WTC11 (cell line): ENCODE measurements at regions not wholly inside any gene's neighbourhood (a gene's known extent, or its start where the extent isn't known, plus 50 kb on each side); places are given as distances from the start of the nearest gene placed in this dataset.

Source experiments
- ATAC-seq: fragments of 200-7000 bp; cut with Tn5 transposase; 2 replicates; pipeline ENCODE4 v1.10.0; 2021; ENCODE audit warnings: mild to moderate bottlenecking, moderate library complexity
- CTCF ChIA-PET: fragments of 300-600 bp; sonication (Branson Sonifier 250); formaldehyde crosslinking; loops from one replicate; lab custom pipeline; 2021; ENCODE audit warnings: antibody characterized with exemption; lab: Charles Lee
- POLR2A ChIA-PET: fragments of 350-600 bp; sonication (Branson Sonifier 250); formaldehyde crosslinking; loops from one replicate; lab custom pipeline; 2021; ENCODE audit warnings: antibody characterized with exemption; lab: Charles Lee
- DNase-seq: peaks from one replicate; pipeline ENCODE4 v3.0.0; 2021; ENCODE audit warnings: low spot score
- H3K27ac Mint-ChIP-seq: 2 replicates; pipeline ENCODE4 v1.8.0; 2021; ENCODE audit warnings: mixed read lengths
- H3K27me3 Mint-ChIP-seq: 2 replicates; pipeline ENCODE4 v1.8.0; 2021; ENCODE audit warnings: low read depth, mild to moderate bottlenecking, moderate library complexity, mixed read lengths
- H3K36me3 Mint-ChIP-seq: 2 replicates; pipeline ENCODE4 v1.8.0; 2021; ENCODE audit warnings: mixed read lengths
- H3K4me1 Mint-ChIP-seq: 2 replicates; pipeline ENCODE4 v1.8.0; 2022; ENCODE audit warnings: mixed read lengths
- H3K4me3 Mint-ChIP-seq: 2 replicates; pipeline ENCODE4 v1.8.0; 2021; ENCODE audit warnings: mild to moderate bottlenecking, moderate library complexity, mixed read lengths
- H3K9me3 Mint-ChIP-seq: 2 replicates; pipeline ENCODE4 v1.8.0; 2021; ENCODE audit warnings: mixed read lengths
- ARID4B ChIP-seq: sonication (generic); formaldehyde crosslinking; IDR thresholded peaks from 2 replicates; pipeline ENCODE4 v1.8.0; 2023; ENCODE audit warnings: missing genetic modification reagents, mild to moderate bottlenecking, borderline replicate concordance
- ATF2 ChIP-seq: sonication (generic); formaldehyde crosslinking; IDR thresholded peaks from 2 replicates; pipeline ENCODE4 v1.8.1; 2022; ENCODE audit warnings: low read depth, missing genetic modification reagents, borderline replicate concordance
- CBFB ChIP-seq: sonication (generic); formaldehyde crosslinking; IDR thresholded peaks from 2 replicates; pipeline ENCODE4 v1.8.1; 2022; ENCODE audit warnings: mild to moderate bottlenecking, low read depth, missing genetic modification reagents
- CREM ChIP-seq: sonication (generic); formaldehyde crosslinking; IDR thresholded peaks from 2 replicates; pipeline ENCODE4 v1.8.1; 2022; ENCODE audit warnings: mild to moderate bottlenecking, missing genetic modification reagents, moderate library complexity
- E2F1 ChIP-seq: sonication (generic); formaldehyde crosslinking; IDR thresholded peaks from 2 replicates; pipeline ENCODE4 v1.8.0; 2022; ENCODE audit warnings: mild to moderate bottlenecking, missing genetic modification reagents
- ERG ChIP-seq: fragments of 250-450 bp; sonication (Bioruptor Pico); IDR thresholded peaks from 2 replicates; pipeline ENCODE4 v1.8.0; 2021; ENCODE audit warnings: mild to moderate bottlenecking
- FOXP1 ChIP-seq: sonication (generic); formaldehyde crosslinking; IDR thresholded peaks from 2 replicates; pipeline ENCODE4 v1.8.0; 2022; ENCODE audit warnings: missing genetic modification reagents, mild to moderate bottlenecking, moderate library complexity, borderline replicate concordance
- FOXP4 ChIP-seq: sonication (generic); formaldehyde crosslinking; IDR thresholded peaks from 2 replicates; pipeline ENCODE4 v1.8.0; 2022; ENCODE audit warnings: mild to moderate bottlenecking, missing genetic modification reagents
- GTF2I ChIP-seq: fragments of 250-450 bp; sonication (Bioruptor Pico); conservative IDR thresholded peaks from 2 replicates; pipeline ENCODE4 v1.4.0; 2021; ENCODE audit warnings: mild to moderate bottlenecking
- MAX ChIP-seq: sonication (generic); formaldehyde crosslinking; IDR thresholded peaks from 2 replicates; pipeline ENCODE4 v1.8.0; 2022; ENCODE audit warnings: mild to moderate bottlenecking, missing genetic modification reagents
- SMAD3 ChIP-seq: sonication (generic); formaldehyde crosslinking; IDR thresholded peaks from 2 replicates; pipeline ENCODE4 v1.8.0; 2022; ENCODE audit warnings: missing genetic modification reagents, mild to moderate bottlenecking, borderline replicate concordance
- SOX15 ChIP-seq: fragments of 250-450 bp; sonication (Bioruptor Pico); IDR thresholded peaks from 2 replicates; pipeline ENCODE4 v1.9.0; 2021; ENCODE audit warnings: mild to moderate bottlenecking
- TEAD4 ChIP-seq: sonication (generic); formaldehyde crosslinking; IDR thresholded peaks from 2 replicates; pipeline ENCODE4 v1.8.0; 2022; ENCODE audit warnings: mild to moderate bottlenecking, missing genetic modification reagents
- TP53 ChIP-seq: sonication (generic); formaldehyde crosslinking; IDR thresholded peaks from 2 replicates; pipeline ENCODE4 v1.8.1; 2023; ENCODE audit warnings: mild to moderate bottlenecking, missing genetic modification reagents
- ZNF121 ChIP-seq: sonication (generic); formaldehyde crosslinking; IDR thresholded peaks from 2 replicates; pipeline ENCODE4 v1.8.0; 2023; ENCODE audit warnings: missing genetic modification reagents
- ZNF423 ChIP-seq: fragments of 250-450 bp; sonication (Bioruptor Pico); IDR thresholded peaks from 2 replicates; pipeline ENCODE4 v2.1.2; 2022; ENCODE audit warnings: mild to moderate bottlenecking, moderate library complexity
- ZNF532 ChIP-seq: fragments of 250-450 bp; sonication (Bioruptor Pico); IDR thresholded peaks from 2 replicates; pipeline ENCODE4 v1.9.0; 2021; ENCODE audit warnings: mild to moderate bottlenecking, borderline replicate concordance
- ZNF671 ChIP-seq: fragments of 250-450 bp; sonication (Bioruptor Pico); IDR thresholded peaks from 2 replicates; pipeline ENCODE4 v1.8.0; 2021; ENCODE audit warnings: mild to moderate bottlenecking

GRCh38 chr14:51401272-51401671 lies 161.2 kb downstream of the TMX1 start:
- TF ChIP-seq ZNF121 (no peak), TEAD4 (no peak), FOXP1 (no peak), ZNF671 (CRISPR knock-in tag) (no peak)
- Mint-ChIP-seq H3K27me3 (no peaks in the 10 kb centered on the region), H3K36me3 (no peaks in the 10 kb centered on the region), H3K9me3 (no peaks in the 10 kb centered on the region), H3K4me1 (peaks cover 4% of the 10 kb centered on the region; the same call in 1 of the 2 replicates), H3K4me3 (no peak overlapping the region), H3K27ac (no peak overlapping the region)
- DNase-seq (no peak), ATAC-seq (no peak)
- CTCF ChIA-PET = no interaction called here
- POLR2A ChIA-PET = no interaction called here

- POLR2A ChIA-PET = no interaction called here
- ATAC-seq = no peak
- Mint-ChIP-seq H3K4me3 (no peak overlapping the region), H3K9me3 (no peaks in the 10 kb centered on the region), H3K27ac (no peak overlapping the region), H3K27me3 (no peaks in the 10 kb centered on the region), H3K36me3 (no peaks in the 10 kb centered on the region), H3K4me1 (peaks cover 6% of the 10 kb centered on the region; the same call in 1 of the 2 replicates)
- CTCF ChIA-PET = no interaction called here
- TF ChIP-seq CBFB (CRISPR knock-in tag) = no peak
- TF ChIP-seq ARID4B (CRISPR knock-in tag) = no peak
- no peak for TF ChIP-seq FOXP4 (CRISPR knock-in tag)
- TF ChIP-seq E2F1 = no peak
- no peak for TF ChIP-seq ZNF532 (CRISPR knock-in tag)
- TF ChIP-seq SOX15 (CRISPR knock-in tag) = no peak
- TF ChIP-seq SMAD3 = no peak
- no peak for TF ChIP-seq ERG (CRISPR knock-in tag)
- TF ChIP-seq TP53 (CRISPR knock-in tag) = no peak
- TF ChIP-seq CREM (CRISPR knock-in tag) = no peak
- TF ChIP-seq ZNF423 (CRISPR knock-in tag) = no peak
- TF ChIP-seq MAX (CRISPR knock-in tag) = no peak
- no peak for TF ChIP-seq TEAD4
- TF ChIP-seq GTF2I (CRISPR knock-in tag) = no peak
- no peak for TF ChIP-seq ATF2 (CRISPR knock-in tag)
- no peak for DNase-seq
These were observed 161.7 kb downstream of the TMX1 start for GRCh38 chr14:51401756-51402155.
